Kidney (tissue), 13 donors: ENCODE measurements at regions not wholly inside any gene's neighbourhood (a gene's known extent, or its start where the extent isn't known, plus 50 kb on each side); places are given as distances from the start of the nearest gene placed in this dataset.

Source experiments
- DNase-seq, 5 donors: peaks; one replicate each; pipeline ENCODE4 v3.0.0-alpha.2; 2013 to 2020
- FAIRE-seq: peaks from 2 replicates; lab custom pipeline; 2012; peaks lifted over from hg19 to GRCh38; lab: Jason Lieb, UNC
- H3K27ac ChIP-seq, 2 donors: one replicate each; pipeline ENCODE4 v1.7.0; 2013; ENCODE audit warnings: low read depth in 2 of 2, low read length in 2 of 2, inconsistent platforms in 1 of 2
- H3K27me3 ChIP-seq: one replicate; pipeline ENCODE4 v1.7.1; 2013; ENCODE audit warnings: low read length, inconsistent platforms; ENCODE audit not compliant: control insufficient read depth, insufficient read depth
- H3K36me3 ChIP-seq, 3 donors: one replicate each; pipeline versions ENCODE4 v1.7.0 to v1.7.1; 2013; ENCODE audit warnings: low read length in 3 of 3, control low read depth in 1 of 3, inconsistent platforms in 1 of 3; ENCODE audit not compliant: insufficient read depth in 3 of 3, control insufficient read depth in 2 of 3
- H3K4me1 ChIP-seq, 3 donors: one replicate each; pipeline versions ENCODE4 v1.7.0 to v1.7.1; 2013; ENCODE audit warnings: low read length in 3 of 3, inconsistent platforms in 1 of 3, low read depth in 1 of 3; ENCODE audit not compliant: control insufficient read depth in 2 of 3, insufficient read depth in 2 of 3
- H3K4me3 ChIP-seq, 3 donors: one replicate each; pipeline versions ENCODE4 v1.7.0 to v1.8.1; 2013; ENCODE audit warnings: low read length in 3 of 3, control low read depth in 1 of 3, inconsistent platforms in 1 of 3
- H3K9ac ChIP-seq, 3 donors: one replicate each; pipeline versions ENCODE4 v1.7.0 to v1.7.1; 2013; ENCODE audit warnings: low read length in 3 of 3, control low read depth in 1 of 3, inconsistent platforms in 1 of 3
- H3K9me3 ChIP-seq, 3 donors: one replicate each; pipeline versions ENCODE4 v1.7.0 to v1.7.1; 2013; ENCODE audit warnings: low read length in 3 of 3, control low read depth in 1 of 3, inconsistent platforms in 1 of 3; ENCODE audit not compliant: control insufficient read depth in 2 of 3, insufficient read depth in 1 of 3
- CTCF ChIP-seq: IDR thresholded peaks from 3 replicates; pipeline ENCODE4 v1.5.1; 2012; ENCODE audit warnings: mild to moderate bottlenecking, moderate library complexity, borderline replicate concordance; ENCODE audit not compliant: insufficient read depth; ENCODE audit errors: extremely low read depth
- intact Hi-C: fragments of 100-400 bp; cut with DNase I; formaldehyde crosslinking; loops from one replicate; pipeline ENCODE4 v1.11.1; 2022
- donor health status: control.
- donor health status: control.
- donor health status: control.
- donor health status: control.
- donor health status: control.
- donor health status: DM: yes; HTN: yes; CAD: no.
- donor health status: Normal renal cell carcinoma (clear cell type).

GRCh38 chr7:125747966-125748365 lies 818.3 kb upstream of the POT1 start:
- intact Hi-C loops = no loop called here
- no peak for DNase-seq
- TF ChIP-seq CTCF = no peak
- H3K27me3 ChIP-seq = no peaks in the 10 kb centered on the region
- no peak for FAIRE-seq
- no peak overlapping the region for H3K9ac ChIP-seq
- no peaks in the 10 kb centered on the region for H3K9me3 ChIP-seq
- no peaks in the 10 kb centered on the region for H3K4me1 ChIP-seq
- H3K4me3 ChIP-seq = no peak overlapping the region
- H3K36me3 ChIP-seq = no peaks in the 10 kb centered on the region
- no peak overlapping the region for H3K27ac ChIP-seq

- H3K4me1 ChIP-seq = no peaks in the 10 kb centered on the region
These were observed 816.9 kb upstream of the POT1 start for GRCh38 chr7:125746510-125746909.

GRCh38 chr7:125727215-125727614 lies 797.6 kb upstream of the POT1 start:
- intact Hi-C loops = no loop called here
- FAIRE-seq = no peak
- no peaks in the 10 kb centered on the region for H3K36me3 ChIP-seq
- no peak overlapping the region for H3K4me3 ChIP-seq
- H3K9ac ChIP-seq = no peak overlapping the region
- no peaks in the 10 kb centered on the region for H3K4me1 ChIP-seq
- H3K27ac ChIP-seq = no peak overlapping the region
- no peaks in the 10 kb centered on the region for H3K27me3 ChIP-seq
- no peaks in the 10 kb centered on the region for H3K9me3 ChIP-seq
- no peak for TF ChIP-seq CTCF
- no peak for DNase-seq

More at GRCh38 chr7:125746510-125746909, 816.9 kb upstream of the POT1 start:
- no peak overlapping the region for H3K4me3 ChIP-seq
- no peaks in the 10 kb centered on the region for H3K9me3 ChIP-seq
- intact Hi-C loops = no loop called here
- no peak for DNase-seq
- H3K27ac ChIP-seq = no peak overlapping the region
- H3K36me3 ChIP-seq = no peaks in the 10 kb centered on the region
- H3K27me3 ChIP-seq = no peaks in the 10 kb centered on the region
- H3K9ac ChIP-seq = no peak overlapping the region
- FAIRE-seq = no peak
- TF ChIP-seq CTCF = no peak

- FAIRE-seq (no peak), DNase-seq (no peak)
- Histone ChIP-seq H3K27ac (no peak overlapping the region), H3K9ac (no peak overlapping the region), H3K36me3 (no peaks in the 10 kb centered on the region), H3K4me1 (no peaks in the 10 kb centered on the region), H3K4me3 (no peak overlapping the region), H3K27me3 (no peaks in the 10 kb centered on the region), H3K9me3 (no peaks in the 10 kb centered on the region)
- no peak for TF ChIP-seq CTCF
- intact Hi-C loops = no loop called here
These were observed 766.0 kb upstream of the POT1 start for GRCh38 chr7:125695626-125696025.
